HL-60 (cell line): ENCODE measurements at regions not wholly inside any gene's neighbourhood (a gene's known extent, or its start where the extent isn't known, plus 50 kb on each side); places are given as distances from the start of the nearest gene placed in this dataset.

Experiments used
- CTCF ChIP-seq: IDR thresholded peaks from one replicate; pipeline ENCODE4 v1.5.1; 2011; ENCODE audit warnings: low read length, control low read depth, inconsistent platforms; ENCODE audit not compliant: insufficient read depth
- POLR2AphosphoS5 ChIP-seq: IDR thresholded peaks from 2 replicates; pipeline ENCODE4 v1.6.1; 2012; ENCODE audit warnings: low read depth
- REST ChIP-seq: IDR thresholded peaks from 2 replicates; pipeline ENCODE4 v1.6.1; 2012; ENCODE audit warnings: low read depth; ENCODE audit not compliant: insufficient replicate concordance

- no peak for TF ChIP-seq CTCF
- TF ChIP-seq POLR2AphosphoS5, result no peak
- no peak for TF ChIP-seq REST
Measured at GRCh38 chr5:68973696-68974095, 120.1 kb upstream of the SLC30A5 start.
